ENCODE measurements at regions not wholly inside any gene's neighbourhood (a gene's known extent, or its start where the extent isn't known, plus 50 kb on each side); places are given as distances from the start of the nearest gene placed in this dataset.

DNA sequence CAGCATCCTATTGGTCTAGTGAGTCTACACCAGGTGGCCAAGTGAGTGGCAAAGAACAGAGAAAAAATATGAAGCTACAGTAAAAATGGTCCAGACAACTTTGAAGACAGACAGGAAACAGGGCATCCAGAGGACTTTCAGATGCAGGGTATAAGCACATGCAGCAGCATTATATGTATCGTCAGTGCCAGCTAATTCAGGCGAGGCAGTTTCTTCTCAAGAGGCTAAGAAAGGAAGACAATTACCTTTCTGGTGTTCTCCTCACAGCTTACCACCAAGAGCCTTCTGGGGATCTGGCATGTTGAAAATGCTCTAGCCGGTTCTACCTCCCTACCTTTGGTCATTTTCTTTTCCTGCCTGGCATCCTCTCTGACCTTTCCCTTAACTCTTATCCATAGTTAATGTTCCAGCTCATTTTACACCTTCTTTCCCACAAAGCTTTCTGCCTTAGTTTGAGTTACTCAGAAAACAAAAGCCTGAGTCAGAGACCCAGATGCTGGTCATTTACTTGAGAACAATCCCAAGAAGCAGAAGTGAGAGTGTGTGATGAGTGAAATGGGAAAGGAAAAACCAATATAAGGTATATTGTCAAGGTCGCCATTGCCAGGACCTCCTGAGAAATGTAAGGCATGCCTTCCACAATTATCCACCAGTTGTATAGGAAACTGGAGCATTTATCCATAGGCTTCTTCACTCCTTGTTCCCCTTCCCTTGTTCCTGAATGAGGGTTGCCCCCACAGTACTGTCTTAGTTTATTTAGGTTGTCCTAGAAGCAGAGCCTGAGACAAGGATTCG is 444.1 kb downstream of the PLPP3 start (continued):
- TF ChIP-seq MLLT1 (IDR thresholded peaks at IDR 0.05), result 0 out of 2 replicates have a peak, but pooled peaks have one; percentile 17
- TF ChIP-seq TCF12 (IDR thresholded peaks at IDR 0.05; ENCODE audit: low read depth, low read length), result 0 out of 2 replicates have a peak, but pooled peaks have one; percentile 4
- TF ChIP-seq SP1 (IDR thresholded peaks at IDR 0.05; ENCODE audit: low read depth, low read length), result no peak
- peak; percentile 96 for TF ChIP-seq IKZF1 (conservative IDR thresholded peaks at IDR 0.05)
- TF ChIP-seq ETV6 (conservative IDR thresholded peaks at IDR 0.05 in 1 of 2, IDR thresholded peaks at IDR 0.05 in 1 of 2; ENCODE audit: borderline replicate concordance in 1 of 2, low read depth in 1 of 2), result peak in 1 of 2 experiments; percentile 31; a peak in 1 of 4 replicates
- TF ChIP-seq, protein P1, sequence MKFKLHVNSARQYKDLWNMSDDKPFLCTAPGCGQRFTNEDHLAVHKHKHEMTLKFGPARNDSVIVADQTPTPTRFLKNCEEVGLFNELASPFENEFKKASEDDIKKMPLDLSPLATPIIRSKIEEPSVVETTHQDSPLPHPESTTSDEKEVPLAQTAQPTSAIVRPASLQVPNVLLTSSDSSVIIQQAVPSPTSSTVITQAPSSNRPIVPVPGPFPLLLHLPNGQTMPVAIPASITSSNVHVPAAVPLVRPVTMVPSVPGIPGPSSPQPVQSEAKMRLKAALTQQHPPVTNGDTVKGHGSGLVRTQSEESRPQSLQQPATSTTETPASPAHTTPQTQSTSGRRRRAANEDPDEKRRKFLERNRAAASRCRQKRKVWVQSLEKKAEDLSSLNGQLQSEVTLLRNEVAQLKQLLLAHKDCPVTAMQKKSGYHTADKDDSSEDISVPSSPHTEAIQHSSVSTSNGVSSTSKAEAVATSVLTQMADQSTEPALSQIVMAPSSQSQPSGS (IDR thresholded peaks at IDR 0.05; ENCODE audit: low read length), result peak; percentile 67
- peak in 1 of 2 experiments; percentile 87; a peak in 1 of 4 replicates for TF ChIP-seq EP300 (IDR thresholded peaks at IDR 0.05; ENCODE audit: borderline replicate concordance in 1 of 2, control insufficient read depth in 1 of 2, low read depth in 2 of 2, low read length in 2 of 2)
- TF ChIP-seq BCL11A (IDR thresholded peaks at IDR 0.05; ENCODE audit: low read depth, low read length), result peak; percentile 84
- no peak for TF ChIP-seq RAD51 (IDR thresholded peaks at IDR 0.05)
- peak; percentile 50; the same call in 1 of the 2 replicates for TF ChIP-seq NBN (IDR thresholded peaks at IDR 0.05)
- TF ChIP-seq TAF1 (IDR thresholded peaks at IDR 0.05; ENCODE audit: borderline replicate concordance, low read depth, low read length), result no peak
- peak; percentile 86 for TF ChIP-seq RUNX3 (IDR thresholded peaks at IDR 0.05; ENCODE audit: low read length)
- peak; percentile 60; the same call in 1 of the 2 replicates for TF ChIP-seq NR2F1 (conservative IDR thresholded peaks at IDR 0.05)
- 0 out of 2 replicates have a peak, but pooled peaks have one; percentile 49 for TF ChIP-seq RCOR1 (conservative IDR thresholded peaks at IDR 0.05; ENCODE audit: low read depth, low read length)
- TF ChIP-seq, protein P2, sequence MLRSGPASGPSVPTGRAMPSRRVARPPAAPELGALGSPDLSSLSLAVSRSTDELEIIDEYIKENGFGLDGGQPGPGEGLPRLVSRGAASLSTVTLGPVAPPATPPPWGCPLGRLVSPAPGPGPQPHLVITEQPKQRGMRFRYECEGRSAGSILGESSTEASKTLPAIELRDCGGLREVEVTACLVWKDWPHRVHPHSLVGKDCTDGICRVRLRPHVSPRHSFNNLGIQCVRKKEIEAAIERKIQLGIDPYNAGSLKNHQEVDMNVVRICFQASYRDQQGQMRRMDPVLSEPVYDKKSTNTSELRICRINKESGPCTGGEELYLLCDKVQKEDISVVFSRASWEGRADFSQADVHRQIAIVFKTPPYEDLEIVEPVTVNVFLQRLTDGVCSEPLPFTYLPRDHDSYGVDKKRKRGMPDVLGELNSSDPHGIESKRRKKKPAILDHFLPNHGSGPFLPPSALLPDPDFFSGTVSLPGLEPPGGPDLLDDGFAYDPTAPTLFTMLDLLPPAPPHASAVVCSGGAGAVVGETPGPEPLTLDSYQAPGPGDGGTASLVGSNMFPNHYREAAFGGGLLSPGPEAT (IDR thresholded peaks at IDR 0.05; ENCODE audit: low read depth), result peak; percentile 93
- TF ChIP-seq, protein P3, sequence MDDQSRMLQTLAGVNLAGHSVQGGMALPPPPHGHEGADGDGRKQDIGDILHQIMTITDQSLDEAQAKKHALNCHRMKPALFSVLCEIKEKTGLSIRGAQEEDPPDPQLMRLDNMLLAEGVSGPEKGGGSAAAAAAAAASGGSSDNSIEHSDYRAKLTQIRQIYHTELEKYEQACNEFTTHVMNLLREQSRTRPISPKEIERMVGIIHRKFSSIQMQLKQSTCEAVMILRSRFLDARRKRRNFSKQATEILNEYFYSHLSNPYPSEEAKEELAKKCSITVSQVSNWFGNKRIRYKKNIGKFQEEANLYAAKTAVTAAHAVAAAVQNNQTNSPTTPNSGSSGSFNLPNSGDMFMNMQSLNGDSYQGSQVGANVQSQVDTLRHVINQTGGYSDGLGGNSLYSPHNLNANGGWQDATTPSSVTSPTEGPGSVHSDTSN (IDR thresholded peaks at IDR 0.05; ENCODE audit: insufficient replicate concordance, low read depth, low read length), result no peak
- peak; percentile 77 for TF ChIP-seq NFIC (IDR thresholded peaks at IDR 0.05; ENCODE audit: low read depth, low read length)
- TF ChIP-seq RFX5 (IDR thresholded peaks at IDR 0.05; ENCODE audit: low read depth, low read length), result no peak
- peak; percentile 32; the same call in 1 of the 2 replicates for TF ChIP-seq ATF7 (IDR thresholded peaks at IDR 0.05; ENCODE audit: low read depth)
- peak; percentile 52; the same call in 1 of the 2 replicates for TF ChIP-seq ZNF217 (IDR thresholded peaks at IDR 0.05)
- TF ChIP-seq IKZF2 (IDR thresholded peaks at IDR 0.05), result peak; percentile 96 to 97
- TF ChIP-seq DPF2 (IDR thresholded peaks at IDR 0.05), result peak; percentile 90
